ENCODE measurements at regions not wholly inside any gene's neighbourhood (a gene's known extent, or its start where the extent isn't known, plus 50 kb on each side); places are given as distances from the start of the nearest gene placed in this dataset.

DNA sequence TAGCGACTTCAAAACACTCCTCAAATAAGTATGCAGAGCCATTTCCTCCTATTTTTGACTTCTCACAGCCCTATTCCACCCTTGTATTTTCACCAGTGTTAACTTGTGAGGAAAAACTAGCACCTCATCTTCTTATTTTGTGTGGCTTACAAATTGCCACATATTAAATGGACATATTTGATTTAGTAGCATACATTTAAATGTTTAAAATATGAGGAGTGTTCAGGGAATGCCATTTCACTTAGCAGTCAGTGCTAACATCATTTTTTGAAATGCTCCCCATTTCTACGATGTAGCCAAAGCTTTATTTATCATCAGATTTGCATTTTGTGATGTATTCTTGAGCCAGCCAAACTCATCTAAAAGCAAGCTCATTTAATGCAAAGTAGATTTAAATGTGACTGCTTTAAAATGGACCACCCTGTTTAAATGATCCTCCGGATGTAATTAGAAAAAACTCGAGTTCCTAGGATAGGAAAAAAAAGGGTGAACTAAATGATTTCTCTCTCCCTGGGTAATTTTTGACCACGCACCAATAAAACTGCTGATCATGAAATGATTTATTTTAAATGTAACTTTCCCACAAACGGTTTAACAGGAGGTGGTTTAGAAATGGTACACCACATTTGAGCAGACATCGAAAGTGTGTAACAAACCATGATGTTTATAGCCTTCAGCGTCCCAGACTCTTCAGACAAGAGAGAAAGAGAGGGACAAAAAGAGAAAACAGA is 172.6 kb downstream of the CD83 start:
- POLR2A ChIA-PET: no interaction called here
- CTCF ChIA-PET: no interaction called here

More for the DNA sequence above, 172.6 kb downstream of the CD83 start:
- DNase-seq (ENCODE audit: low read depth, low spot score): no peak
- Histone ChIP-seq H3K9me3 (ENCODE audit: control insufficient read depth in 1 of 2, insufficient read depth in 1 of 2, low read depth in 1 of 2, low read length in 2 of 2) (no peaks in the 10 kb centered on the region), H2AFZ (ENCODE audit: low read depth, low read length, poor library complexity, severe bottlenecking) (no peak overlapping the region), H3K79me2 (ENCODE audit: insufficient read depth, low read length) (no peaks in the 10 kb centered on the region), H3K4me3 (replicated peaks in 1 of 2; ENCODE audit: low read depth in 1 of 2, low read length in 2 of 2) (no peak overlapping the region), H3K4me1 (ENCODE audit: control insufficient read depth in 1 of 2, insufficient read depth in 2 of 2, low read length in 2 of 2) (peaks cover 13 to 28% of the 10 kb centered on the region in 2 experiments), H3K27me3 (ENCODE audit: insufficient read depth, low read length) (no peaks in the 10 kb centered on the region), H3K9ac (ENCODE audit: low read length) (no peak overlapping the region), H3K4me2 (ENCODE audit: low read length) (no peak overlapping the region), H3K9me2 (ENCODE audit: insufficient read depth) (no peaks in the 10 kb centered on the region), H3K36me3 (ENCODE audit: control insufficient read depth in 1 of 2, insufficient read depth in 2 of 2, low read length in 2 of 2) (no peaks in the 10 kb centered on the region), H3K27ac (ENCODE audit: low read depth, low read length) (no peak overlapping the region), H4K20me1 (ENCODE audit: insufficient read depth) (no peaks in the 10 kb centered on the region)
- ATAC-seq: no peak
- BruUV-seq (replicated peaks): no TSS peak
- no peak for TF ChIP-seq EGR1 (IDR thresholded peaks at IDR 0.05; ENCODE audit: low read depth)
- TF ChIP-seq CEBPB (IDR thresholded peaks at IDR 0.05; ENCODE audit: low read depth): no peak
- no peak for TF ChIP-seq POLR2AphosphoS5 (IDR thresholded peaks at IDR 0.05; ENCODE audit: low read depth, low read length)
- TF ChIP-seq SP1 (IDR thresholded peaks at IDR 0.05; ENCODE audit: low read depth): no peak
- no peak for TF ChIP-seq ELF1 (IDR thresholded peaks at IDR 0.05; ENCODE audit: borderline replicate concordance, low read depth)
- TF ChIP-seq SIN3A (IDR thresholded peaks at IDR 0.05; ENCODE audit: low read depth): no peak
- TF ChIP-seq, protein P1, sequence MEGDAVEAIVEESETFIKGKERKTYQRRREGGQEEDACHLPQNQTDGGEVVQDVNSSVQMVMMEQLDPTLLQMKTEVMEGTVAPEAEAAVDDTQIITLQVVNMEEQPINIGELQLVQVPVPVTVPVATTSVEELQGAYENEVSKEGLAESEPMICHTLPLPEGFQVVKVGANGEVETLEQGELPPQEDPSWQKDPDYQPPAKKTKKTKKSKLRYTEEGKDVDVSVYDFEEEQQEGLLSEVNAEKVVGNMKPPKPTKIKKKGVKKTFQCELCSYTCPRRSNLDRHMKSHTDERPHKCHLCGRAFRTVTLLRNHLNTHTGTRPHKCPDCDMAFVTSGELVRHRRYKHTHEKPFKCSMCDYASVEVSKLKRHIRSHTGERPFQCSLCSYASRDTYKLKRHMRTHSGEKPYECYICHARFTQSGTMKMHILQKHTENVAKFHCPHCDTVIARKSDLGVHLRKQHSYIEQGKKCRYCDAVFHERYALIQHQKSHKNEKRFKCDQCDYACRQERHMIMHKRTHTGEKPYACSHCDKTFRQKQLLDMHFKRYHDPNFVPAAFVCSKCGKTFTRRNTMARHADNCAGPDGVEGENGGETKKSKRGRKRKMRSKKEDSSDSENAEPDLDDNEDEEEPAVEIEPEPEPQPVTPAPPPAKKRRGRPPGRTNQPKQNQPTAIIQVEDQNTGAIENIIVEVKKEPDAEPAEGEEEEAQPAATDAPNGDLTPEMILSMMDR (IDR thresholded peaks at IDR 0.05 in 2 of 3, conservative IDR thresholded peaks at IDR 0.05 in 1 of 3; ENCODE audit: borderline replicate concordance in 1 of 3, insufficient read depth in 1 of 3, low read depth in 2 of 3, low read length in 2 of 3): no peak
- no peak for TF ChIP-seq TCF7L2 (IDR thresholded peaks at IDR 0.05; ENCODE audit: borderline replicate concordance, extremely low read depth, insufficient read depth, insufficient read length)
- TF ChIP-seq FOSL1 (IDR thresholded peaks at IDR 0.05; ENCODE audit: low read depth): no peak
- no peak for TF ChIP-seq SRF (IDR thresholded peaks at IDR 0.05; ENCODE audit: low read depth)
- TF ChIP-seq CBX3 (IDR thresholded peaks at IDR 0.05; ENCODE audit: low read depth): no peak
- TF ChIP-seq EZH2 (IDR thresholded peaks at IDR 0.05): no peak
- RAD21 ChIA-PET (ENCODE audit: low non-redundant PET in 1 of 2, low total read pairs in 2 of 2, uncharacterized antibody in 2 of 2, unreplicated experiment in 2 of 2): no interaction called here
- intact Hi-C loops (cut with micrococcal nuclease): no loop called here

All from HCT116 (cell line).